IMR-90 (cell line): ENCODE measurements at regions not wholly inside any gene's neighbourhood (a gene's known extent, or its start where the extent isn't known, plus 50 kb on each side); places are given as distances from the start of the nearest gene placed in this dataset.

ENCODE experiments used
- BHLHE40 ChIP-seq: fragments of 150-350 bp; IDR thresholded peaks from 2 replicates; pipeline ENCODE4 v1.6.1; 2016; ENCODE audit warnings: mild to moderate bottlenecking, low read depth, low read length
- CEBPB ChIP-seq: IDR thresholded peaks from 2 replicates; pipeline ENCODE4 v1.6.1; 2012; ENCODE audit warnings: low read depth, low read length, improper control_type of control experiment
- CTCF ChIP-seq: conservative IDR thresholded peaks from 2 replicates; pipeline ENCODE4 v1.5.1; 2012; ENCODE audit warnings: mild to moderate bottlenecking, low read depth, low read length, improper control_type of control experiment
- ELK1 ChIP-seq: fragments of 150-350 bp; IDR thresholded peaks from 2 replicates; pipeline ENCODE4 v1.6.1; 2016; ENCODE audit warnings: low read depth, mild to moderate bottlenecking, low read length, moderate library complexity, borderline replicate concordance
- MAFK ChIP-seq: IDR thresholded peaks from 2 replicates; pipeline ENCODE4 v1.6.1; 2012; ENCODE audit warnings: low read depth, low read length, improper control_type of control experiment
- MAZ ChIP-seq: IDR thresholded peaks from 2 replicates; pipeline ENCODE4 v1.6.1; 2012; ENCODE audit warnings: low read depth, mild to moderate bottlenecking, low read length, improper control_type of control experiment, moderate library complexity, borderline replicate concordance
- MXI1 ChIP-seq: IDR thresholded peaks from 2 replicates; pipeline ENCODE4 v1.6.1; 2012; ENCODE audit warnings: low read depth, mild to moderate bottlenecking, low read length, moderate library complexity, borderline replicate concordance
- POLR2A ChIP-seq: IDR thresholded peaks from 2 replicates; pipeline ENCODE4 v1.6.1; 2012; ENCODE audit warnings: mild to moderate bottlenecking, low read depth, low read length
- RAD21 ChIP-seq: IDR thresholded peaks from 2 replicates; pipeline ENCODE4 v1.6.1; 2012; ENCODE audit warnings: low read length, improper control_type of control experiment
- RCOR1 ChIP-seq: IDR thresholded peaks from 2 replicates; pipeline ENCODE4 v1.6.1; 2012; ENCODE audit warnings: mild to moderate bottlenecking, low read length, improper control_type of control experiment; ENCODE audit not compliant: insufficient replicate concordance
- SMC3 ChIP-seq: fragments of 150-350 bp; IDR thresholded peaks from 2 replicates; pipeline ENCODE4 v1.6.1; 2016; ENCODE audit warnings: low read depth, mild to moderate bottlenecking, antibody characterized with exemption, low read length, moderate library complexity
- USF2 ChIP-seq: fragments of 150-350 bp; IDR thresholded peaks from 2 replicates; pipeline ENCODE4 v1.6.1; 2017; ENCODE audit warnings: mild to moderate bottlenecking, antibody characterized with exemption, low read length, low read depth

- no peak for TF ChIP-seq CTCF
- TF ChIP-seq MAFK: no peak
- no peak for TF ChIP-seq POLR2A
- no peak for TF ChIP-seq USF2
- TF ChIP-seq RAD21: no peak
- TF ChIP-seq RCOR1: no peak
- TF ChIP-seq MXI1: no peak
- TF ChIP-seq CEBPB: peak; percentile 45
- no peak for TF ChIP-seq SMC3
- TF ChIP-seq MAZ: no peak
- TF ChIP-seq BHLHE40: no peak
- TF ChIP-seq ELK1: no peak
These were observed 77.2 kb downstream of the C7orf25 start for GRCh38 chr7:42834676-42835075.
